HG03432 (cell line): ENCODE measurements at regions not wholly inside any gene's neighbourhood (a gene's known extent, or its start where the extent isn't known, plus 50 kb on each side); places are given as distances from the start of the nearest gene placed in this dataset.
"Not testable (repeated sequence)": the region's sequence is repeated elsewhere in the genome, so short reads cannot be mapped to it uniquely, and the experiment has no call there.

Source experiments
- ATAC-seq: cut with Tn5 transposase; IDR thresholded peaks from one replicate; pipeline ENCODE4 v1.9.1; 2021; ENCODE audit warnings: mild to moderate bottlenecking, moderate library complexity; ENCODE audit not compliant: unreplicated experiment

DNA sequence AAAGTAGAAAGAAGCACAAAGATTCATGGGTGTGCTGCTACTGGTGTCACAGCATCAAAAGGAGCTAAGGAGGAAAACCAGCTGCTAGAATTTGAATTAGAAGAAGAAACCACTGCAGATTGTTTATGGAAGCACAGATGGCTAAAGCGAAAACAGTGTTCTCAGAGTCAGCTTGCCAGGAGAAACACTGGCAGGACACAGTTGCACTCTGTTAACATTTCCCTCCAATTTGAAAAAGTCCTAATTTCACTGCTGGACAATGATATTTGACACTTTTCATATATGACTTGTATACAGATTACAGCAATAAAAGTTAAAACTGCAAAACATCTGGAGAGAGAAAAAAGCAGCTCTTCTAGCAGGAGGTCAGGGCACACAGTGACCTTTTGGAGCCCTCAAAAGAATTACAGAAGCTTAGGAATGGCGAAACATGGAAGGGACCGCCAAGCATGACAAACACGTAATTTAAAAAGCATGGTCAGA lies 314.5 kb downstream of the COL12A1 start:
- no peak for ATAC-seq

DNA sequence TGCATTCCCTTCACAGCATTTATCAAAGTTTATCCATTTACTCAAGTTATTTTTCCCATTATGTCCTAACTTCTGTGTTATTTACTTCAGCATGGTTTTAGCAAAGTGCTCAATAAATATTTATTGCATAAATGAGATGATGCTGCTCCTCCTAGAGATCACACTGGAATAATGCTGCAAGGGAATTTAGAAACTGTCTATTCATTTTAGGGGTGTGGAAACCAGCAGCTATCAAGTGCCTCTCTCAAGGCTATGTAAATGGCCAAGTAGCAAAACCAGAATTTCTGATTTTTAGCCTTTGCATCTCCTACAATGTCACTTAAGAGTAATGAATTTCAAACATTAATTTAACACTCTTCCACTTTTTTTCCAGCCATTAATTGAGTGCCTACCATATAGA lies 316.2 kb downstream of the COL12A1 start:
- ATAC-seq = no peak

DNA sequence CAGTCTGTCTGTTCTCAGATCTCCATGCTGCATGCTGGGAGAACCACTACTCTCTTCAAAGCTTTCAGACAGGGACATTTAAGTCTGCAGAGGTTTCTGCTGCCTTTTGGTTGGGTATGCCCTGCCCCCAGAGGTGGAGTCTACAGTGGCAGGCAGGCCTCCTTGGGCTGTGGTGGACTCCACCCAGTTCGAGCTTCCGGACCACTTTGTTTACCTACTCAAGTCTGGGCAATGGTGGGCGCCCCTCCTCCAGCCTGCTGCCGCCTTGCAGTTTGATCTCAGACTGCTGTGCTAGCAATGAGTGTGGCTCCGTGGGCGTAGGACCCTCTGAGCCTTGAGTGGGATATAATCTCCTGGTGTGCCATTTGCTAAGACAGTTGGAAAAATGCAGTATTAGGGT lies 317.1 kb downstream of the COL12A1 start:
- not testable (repeated sequence) for ATAC-seq

DNA sequence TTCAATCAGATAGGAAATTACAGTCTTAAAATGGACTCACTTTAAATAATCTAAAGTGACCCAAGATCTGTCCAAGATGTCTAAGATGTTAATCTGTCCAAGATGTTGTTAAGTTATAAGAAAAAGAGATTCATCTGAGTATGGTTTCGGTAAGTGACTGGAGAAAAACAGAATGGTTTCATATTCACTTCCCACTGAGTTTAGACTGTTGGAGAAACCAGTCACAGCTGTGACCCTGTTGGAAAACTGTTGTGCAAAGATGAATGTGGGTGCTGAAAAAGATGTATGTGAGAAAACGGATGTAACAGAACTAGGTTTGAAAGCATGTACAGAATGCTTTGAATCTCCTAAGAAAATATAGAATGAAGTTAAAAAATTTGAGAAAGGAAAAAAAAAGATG lies 325.9 kb downstream of the COL12A1 start:
- ATAC-seq = no peak

DNA sequence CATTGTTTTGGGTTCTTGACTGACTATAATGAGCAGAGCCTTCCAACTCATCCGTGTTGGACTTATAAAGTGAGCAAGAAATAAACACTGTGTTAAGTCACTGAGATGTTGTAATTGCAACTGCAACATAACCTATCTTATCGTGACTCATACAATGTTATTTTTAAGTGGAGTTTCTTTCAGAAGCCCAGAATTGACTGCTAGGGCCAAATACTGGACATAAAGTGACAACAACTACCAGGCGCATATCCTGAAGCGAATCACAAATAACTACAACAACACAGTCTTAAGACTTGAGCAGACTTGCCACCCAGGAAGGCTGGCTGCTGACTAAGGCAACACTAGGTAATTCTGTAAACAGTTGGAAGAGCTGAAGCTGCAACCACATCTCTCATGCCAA lies 326.6 kb downstream of the COL12A1 start:
- no peak for ATAC-seq

DNA sequence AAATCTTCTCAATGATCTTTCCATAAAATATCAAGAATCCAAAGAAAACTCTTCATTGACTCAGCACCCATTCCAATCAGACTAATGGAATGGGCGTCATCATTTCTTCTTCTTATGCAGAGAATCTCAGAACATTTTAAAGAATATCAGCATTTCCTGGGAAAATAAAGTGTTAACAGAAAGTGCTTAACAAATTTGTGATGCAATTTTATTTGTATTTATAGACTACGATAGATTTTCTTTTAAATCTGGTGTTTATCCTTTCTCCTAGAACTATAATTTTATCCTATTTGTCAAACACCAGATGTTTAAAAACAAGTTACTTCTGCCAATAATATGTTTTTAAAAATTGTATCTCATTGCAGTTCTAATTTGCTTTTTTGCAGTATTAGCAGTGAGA lies 330.7 kb downstream of the COL12A1 start:
- no peak for ATAC-seq

DNA sequence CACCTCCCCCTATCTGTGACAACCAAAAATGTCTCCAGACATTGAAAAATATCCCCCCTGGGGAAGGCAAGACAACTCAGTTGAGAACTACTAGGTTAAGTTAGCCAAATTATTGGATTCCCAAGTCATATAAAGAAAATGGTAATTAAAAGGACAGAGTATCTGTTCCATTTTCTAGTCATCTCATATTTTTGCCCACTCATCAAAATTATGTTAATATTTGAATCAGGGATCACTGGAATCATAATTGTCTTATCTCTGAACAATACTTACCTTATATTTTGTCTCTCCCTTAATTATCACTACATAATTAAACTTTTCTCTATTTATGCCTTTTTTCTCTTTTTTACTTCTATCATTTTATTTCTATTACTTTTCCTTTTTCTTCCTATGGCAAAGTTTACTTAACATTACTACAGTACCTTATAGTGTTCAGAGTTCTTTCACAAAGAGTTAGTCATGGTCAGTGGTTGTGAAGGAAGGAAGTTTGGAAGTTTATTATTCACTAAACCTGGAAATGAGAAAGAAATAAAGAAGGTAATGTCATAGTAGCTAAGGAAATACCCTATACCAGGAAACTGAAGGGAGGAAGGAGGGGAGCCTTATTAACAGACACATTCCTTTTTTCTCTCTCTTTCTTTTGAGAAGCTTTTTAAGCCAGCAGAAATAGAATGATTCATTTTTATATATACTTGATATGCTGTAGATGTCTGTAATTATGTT lies 332.9 kb downstream of the COL12A1 start:
- ATAC-seq = no peak

DNA sequence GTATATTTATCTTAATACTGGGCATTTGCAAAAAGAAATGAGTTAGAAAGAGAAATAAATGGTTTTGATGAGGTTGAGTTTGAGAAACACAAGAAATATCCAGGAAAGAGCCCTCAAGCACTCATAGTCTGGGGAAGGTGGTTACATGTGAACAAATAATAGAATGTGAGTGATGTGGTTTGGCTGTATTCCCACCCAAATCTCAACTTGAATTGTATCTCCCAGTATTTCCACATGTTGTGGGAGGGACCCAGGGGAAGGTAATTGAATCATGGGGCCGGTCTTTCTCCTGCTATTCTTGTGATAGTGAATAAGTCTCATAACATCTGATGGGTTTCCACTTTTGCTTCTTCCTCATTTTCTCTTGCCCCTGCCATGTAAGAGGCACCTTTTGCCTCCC lies 334.1 kb downstream of the COL12A1 start:
- no peak for ATAC-seq

DNA sequence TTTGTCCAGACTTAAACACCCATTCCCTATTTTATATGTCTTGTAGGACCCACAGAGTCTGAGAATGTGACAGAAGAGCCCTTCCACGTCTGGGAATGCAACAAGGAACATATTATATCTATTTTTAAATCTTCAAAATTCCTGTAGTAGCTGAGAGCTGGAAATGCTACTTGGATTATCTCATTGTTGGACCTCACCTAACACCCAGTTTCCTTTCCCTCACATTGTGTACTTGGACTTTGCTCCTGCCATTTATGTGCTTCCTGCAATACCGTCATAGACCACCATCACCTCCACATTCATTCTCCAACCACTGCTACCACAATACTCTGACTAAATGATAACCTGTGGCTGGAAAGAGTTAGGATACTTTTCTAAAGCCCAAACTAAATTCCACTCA lies 335.4 kb downstream of the COL12A1 start:
- ATAC-seq = no peak

DNA sequence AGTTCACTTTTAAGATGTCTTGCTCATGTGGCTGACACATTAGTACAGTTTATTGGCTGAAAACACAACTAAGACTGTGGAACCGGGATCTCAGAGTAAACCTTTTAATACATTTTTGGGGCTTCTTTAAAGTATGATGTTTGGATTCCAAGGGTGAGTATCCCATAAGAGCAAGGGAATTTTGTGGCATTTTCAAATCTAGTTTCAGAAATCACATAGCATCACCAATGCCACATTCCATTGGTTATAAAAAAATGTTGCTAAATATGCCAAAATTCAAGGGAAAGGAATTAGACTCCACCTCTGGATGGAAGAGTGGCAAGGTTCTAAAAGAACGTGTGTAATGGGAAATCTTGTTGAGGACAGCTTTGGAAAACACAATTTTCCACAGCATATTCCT lies 338.6 kb downstream of the COL12A1 start:
- no peak for ATAC-seq

DNA sequence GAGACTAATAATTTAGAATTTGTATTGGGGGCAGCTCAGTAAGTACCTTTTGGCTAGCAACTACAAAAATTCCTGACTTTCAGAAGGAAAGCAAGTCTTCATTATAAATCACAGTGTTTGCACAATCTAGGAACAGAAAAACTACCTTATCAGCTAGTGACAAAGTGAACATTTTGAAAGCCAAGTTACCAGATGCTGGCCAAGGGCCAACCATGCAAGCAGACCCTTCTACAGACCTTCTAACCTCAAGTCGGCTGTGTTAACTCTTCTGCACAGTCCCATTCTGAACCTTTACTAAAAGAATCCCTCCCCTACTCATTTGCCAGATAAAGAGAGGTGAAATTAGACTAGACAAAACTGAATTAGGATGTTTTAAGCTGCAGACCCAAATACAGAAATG lies 341.9 kb downstream of the COL12A1 start:
- ATAC-seq = no peak

DNA sequence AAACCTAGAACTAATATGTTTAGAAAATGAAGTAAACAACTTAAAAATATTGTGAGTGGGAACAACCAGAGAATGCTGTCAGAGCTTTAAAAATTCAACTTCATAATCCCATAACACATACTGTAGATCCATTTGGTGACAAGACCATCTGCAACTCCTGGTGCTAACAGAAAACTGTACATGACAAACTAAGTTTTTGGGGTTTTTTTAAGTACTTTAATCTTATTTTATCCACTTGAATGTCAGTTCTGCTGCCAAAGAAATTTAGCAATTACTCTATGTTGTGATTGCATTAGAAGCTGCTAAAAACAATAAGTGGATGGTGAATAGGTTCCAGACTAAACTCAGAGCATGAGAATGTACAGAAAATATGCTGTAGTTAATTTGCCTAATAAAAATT lies 345.4 kb downstream of the COL12A1 start:
- no peak for ATAC-seq

DNA sequence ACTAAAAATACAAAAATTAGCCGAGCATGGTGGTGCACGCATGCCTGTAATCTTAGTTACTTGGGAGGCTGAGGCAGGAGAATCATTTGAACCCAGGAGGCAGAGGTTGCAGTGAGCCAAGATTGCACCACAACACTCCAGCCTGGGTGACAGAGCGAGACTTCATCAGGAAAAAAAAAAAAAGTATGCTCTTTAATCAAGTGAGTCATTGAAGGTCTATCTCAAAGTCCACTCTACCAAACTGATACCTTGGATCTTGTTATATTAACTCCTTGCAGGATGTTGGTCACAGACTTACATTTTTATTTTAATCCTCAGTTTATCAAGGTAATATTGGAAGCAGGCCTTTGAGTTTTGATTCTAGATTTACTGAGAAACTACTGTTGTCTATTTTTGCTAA lies 348.7 kb downstream of the COL12A1 start:
- ATAC-seq = no peak

DNA sequence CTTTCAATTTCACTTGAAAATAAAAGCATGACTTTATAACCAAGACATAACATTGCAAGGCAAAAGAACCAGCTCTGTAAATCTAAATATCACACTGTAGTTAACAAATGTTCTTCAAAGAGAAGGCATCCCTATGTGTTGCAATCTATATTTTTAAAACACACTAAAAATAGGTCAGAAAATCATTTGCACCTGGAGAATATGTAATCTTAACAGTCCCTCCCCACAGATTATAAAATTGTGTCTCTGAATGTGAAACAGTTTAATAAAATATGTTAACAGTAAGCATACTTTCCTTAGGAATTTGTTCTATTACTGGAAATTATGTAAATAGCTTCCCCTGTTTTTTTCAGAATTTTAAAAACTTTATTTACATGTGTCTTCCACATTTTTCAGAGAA lies 351.9 kb downstream of the COL12A1 start:
- no peak for ATAC-seq

DNA sequence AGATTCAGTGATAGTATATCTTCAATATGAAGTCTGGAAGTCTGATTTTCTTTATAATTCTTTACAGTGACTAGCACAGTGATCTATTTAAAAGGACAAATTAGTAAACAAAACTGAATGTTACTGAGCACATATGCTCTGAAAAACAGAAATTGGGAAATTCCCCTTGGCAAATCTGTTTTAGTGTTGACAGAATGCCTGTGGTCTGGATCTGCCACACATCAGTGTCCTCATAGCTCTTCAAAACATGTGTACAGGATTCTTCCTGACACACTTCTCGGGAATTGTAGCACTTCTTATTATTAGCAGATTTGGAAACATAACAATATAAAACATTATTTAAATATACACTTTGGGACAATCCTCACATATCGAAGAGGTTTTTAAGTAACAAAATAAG lies 354.3 kb downstream of the COL12A1 start:
- ATAC-seq = no peak

DNA sequence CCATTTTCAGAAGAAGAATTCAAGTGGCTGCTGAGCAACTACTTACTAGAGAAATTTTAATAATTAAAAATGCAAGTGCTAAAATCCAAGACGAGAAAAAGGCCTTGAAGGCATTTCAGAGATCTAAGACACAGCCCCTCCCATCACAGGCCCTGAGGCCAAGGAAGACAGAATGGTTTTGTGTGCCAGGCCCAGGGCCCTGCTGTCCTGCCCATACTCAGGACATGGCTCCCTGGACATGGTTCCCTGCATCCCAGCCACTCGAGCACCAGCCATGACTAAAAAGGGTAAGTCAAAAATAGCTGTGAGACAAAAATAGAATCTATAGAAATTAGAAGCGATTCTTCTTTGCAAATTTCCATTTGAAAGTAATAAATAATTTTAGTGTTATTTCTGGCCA lies 364.9 kb downstream of the COL12A1 start:
- ATAC-seq = no peak

DNA sequence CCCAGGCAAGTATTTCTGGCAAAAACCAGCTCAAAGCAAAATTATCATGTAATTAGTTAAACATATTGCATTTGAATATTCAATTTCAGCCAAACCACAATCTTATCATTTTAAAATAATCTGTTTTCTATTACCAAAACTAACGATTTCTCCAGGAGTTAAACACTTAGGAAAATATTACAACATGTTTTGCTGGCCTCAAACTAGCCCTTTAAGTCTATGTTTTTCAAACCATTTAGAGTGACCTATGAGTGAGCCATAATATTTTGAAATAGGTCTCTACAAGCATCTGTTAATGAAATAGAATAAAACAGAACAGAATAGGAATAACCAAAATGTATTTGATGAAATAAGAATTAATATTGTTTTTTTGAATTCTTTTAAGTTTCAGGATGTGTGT lies 370.9 kb downstream of the COL12A1 start:
- no peak for ATAC-seq

DNA sequence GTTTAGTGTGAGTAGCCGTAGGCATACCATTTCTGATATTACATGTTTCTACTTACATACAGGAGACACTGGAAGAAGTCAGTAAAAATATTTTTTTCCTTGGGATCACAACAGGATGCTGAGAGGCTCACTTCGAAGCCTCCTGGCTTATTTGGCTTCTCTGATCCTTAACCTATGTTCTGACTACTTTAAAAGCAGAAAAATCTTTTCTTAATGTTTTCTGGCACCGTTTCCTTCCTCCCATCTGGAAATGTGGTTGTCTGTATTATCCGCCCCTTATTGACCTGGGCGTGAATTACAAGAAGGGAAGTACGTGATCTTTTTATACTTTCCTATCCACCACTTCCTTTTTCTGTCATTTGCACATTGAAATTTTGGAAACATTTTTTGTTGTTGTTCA lies 379.6 kb downstream of the COL12A1 start:
- no peak for ATAC-seq

DNA sequence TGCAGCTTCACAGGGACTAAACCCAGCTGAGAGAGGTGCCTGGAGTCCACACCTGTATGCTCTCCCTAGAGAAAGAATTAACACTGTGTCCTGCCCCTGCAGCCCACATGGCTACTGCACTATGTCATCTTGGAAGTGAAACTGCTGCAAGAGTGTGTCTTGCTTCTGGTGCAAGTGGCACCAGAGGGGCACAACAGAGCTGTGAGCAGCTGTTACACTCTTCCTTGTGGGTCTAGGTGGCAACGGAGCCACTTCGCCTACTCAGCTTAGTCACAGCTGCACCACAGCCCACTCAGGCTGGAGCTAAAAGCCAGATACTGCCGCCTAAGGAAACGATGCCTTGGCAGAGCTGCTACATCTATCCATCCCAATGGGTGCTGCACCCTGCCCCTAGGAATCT lies 391.4 kb downstream of the COL12A1 start:
- ATAC-seq = no peak

DNA sequence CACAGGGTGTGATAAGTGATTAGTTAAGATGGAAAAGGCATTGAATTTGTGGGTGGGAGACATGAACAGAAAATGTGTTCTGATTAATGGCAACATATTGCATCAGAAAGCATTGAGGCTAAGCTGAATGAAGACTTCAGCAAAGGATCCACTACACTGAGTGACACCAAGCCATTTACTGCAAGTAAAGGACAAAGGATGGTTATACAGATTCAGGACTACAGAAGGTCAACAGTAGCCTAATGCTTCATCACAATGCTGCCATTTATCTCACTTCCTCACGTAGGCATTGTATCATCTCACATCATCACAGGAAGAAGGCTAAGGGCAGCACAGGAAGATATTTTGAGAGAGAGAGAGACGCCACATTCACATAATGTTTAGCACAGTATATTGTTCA lies 398.2 kb downstream of the COL12A1 start:
- ATAC-seq = no peak

DNA sequence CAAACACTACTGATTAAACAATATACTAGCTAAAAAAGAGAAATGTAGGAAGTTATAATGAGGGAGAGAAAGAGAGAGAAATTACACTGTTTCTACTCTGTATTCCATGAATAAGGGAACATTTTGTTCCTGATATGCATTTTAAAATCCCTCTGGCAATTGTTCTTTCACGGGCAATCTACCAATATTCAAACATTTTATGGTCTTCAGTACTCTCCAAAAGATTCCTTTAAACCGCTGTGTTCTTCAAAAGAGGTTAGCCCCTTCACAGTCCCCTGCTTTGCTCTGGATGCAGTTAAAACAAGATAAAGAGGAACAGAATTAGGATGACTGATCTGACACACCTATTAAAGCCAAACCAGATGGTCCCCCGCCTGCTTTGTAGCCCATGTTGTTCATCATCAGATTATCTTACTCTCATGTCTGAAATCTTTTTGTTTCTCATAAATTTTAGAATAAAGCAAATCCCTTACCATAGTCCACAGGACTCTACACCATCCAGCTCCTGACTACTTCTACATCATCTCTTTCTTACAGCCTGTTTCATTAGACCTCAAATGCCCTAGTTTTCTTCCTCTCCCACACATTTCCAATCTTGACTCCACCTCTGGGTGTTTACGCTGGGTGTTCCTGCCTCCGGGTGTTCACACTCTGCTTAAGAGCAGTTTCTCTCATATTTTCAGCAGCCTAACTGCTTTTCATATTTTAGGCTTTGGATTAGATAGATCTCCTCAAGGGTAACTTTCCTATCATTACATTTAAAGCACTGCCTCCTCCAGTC lies 399.7 kb downstream of the COL12A1 start:
- ATAC-seq = no peak

DNA sequence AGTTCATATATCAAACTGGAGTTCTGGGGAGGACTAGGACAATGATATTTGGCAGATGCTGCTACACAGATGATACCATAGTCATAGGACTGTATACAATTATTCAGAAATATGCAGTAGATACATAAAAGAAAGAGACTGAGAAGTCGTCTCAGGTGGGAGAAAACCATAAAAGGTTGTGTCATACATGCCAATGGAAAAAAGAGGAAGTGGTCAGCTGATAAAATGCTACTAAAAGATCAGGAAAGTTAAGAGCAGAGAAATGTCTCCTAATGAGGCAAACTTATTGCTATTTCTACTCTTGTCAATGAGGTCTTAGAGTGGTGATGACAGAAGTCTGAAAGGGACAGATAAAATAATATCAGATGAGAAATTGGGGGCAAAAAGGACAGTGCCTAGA lies 407.6 kb downstream of the COL12A1 start:
- ATAC-seq = no peak

DNA sequence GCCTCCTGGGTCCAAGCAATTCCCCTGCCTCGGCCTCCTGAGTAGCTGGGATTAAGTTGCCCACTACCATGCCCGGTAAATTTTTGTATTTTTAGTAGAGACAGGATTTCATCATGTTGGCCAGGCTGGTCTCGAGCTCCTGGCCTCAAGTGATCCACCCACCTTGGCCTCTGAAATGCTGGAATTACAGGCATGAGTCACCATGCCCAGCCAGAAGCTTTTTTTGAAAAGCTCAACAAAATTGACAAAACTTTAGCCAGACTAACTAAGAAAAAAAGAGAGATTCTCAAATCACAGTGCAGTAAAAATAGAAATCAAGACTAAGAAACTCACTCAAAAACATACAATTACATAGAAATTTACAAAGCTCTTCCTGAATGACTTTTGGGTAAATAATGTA lies 420.6 kb downstream of the COL12A1 start:
- ATAC-seq = no peak
